ENCODE measurements at regions not wholly inside any gene's neighbourhood (a gene's known extent, or its start where the extent isn't known, plus 50 kb on each side); places are given as distances from the start of the nearest gene placed in this dataset.

- TF ChIP-seq EZH2 (IDR thresholded peaks at IDR 0.05; ENCODE audit: insufficient read depth, poor library complexity, severe bottlenecking) (no peak), EZH2phosphoT487 (IDR thresholded peaks at IDR 0.05; ENCODE audit: insufficient read depth, low read depth) (no peak)
These were observed 557.9 kb downstream of the CAAP1 start for GRCh38 chr9:26334706-26335105.
